ENCODE measurements at regions not wholly inside any gene's neighbourhood (a gene's known extent, or its start where the extent isn't known, plus 50 kb on each side); places are given as distances from the start of the nearest gene placed in this dataset.

GRCh38 chr9:120291050-120291449 lies 288.9 kb downstream of the CDK5RAP2 start:
- no peak for DNase-seq

- no peak for DNase-seq
These were observed 289.7 kb downstream of the CDK5RAP2 start for GRCh38 chr9:120289990-120290975.

GRCh38 chr9:120289098-120289497 lies 290.9 kb downstream of the CDK5RAP2 start:
- DNase-seq = no peak

GRCh38 chr9:120286530-120286929 lies 293.4 kb downstream of the CDK5RAP2 start:
- DNase-seq = no peak

GRCh38 chr9:120284821-120285220 lies 295.1 kb downstream of the CDK5RAP2 start:
- DNase-seq = no peak

GRCh38 chr9:120281665-120282064 lies 298.3 kb downstream of the CDK5RAP2 start:
- DNase-seq = no peak

- DNase-seq = no peak
These were observed 312.0 kb downstream of the CDK5RAP2 start for GRCh38 chr9:120267929-120268328.

- no peak for DNase-seq
These were observed 314.2 kb downstream of the CDK5RAP2 start for GRCh38 chr9:120265791-120266190.

GRCh38 chr9:120264528-120264927 lies 315.4 kb downstream of the CDK5RAP2 start:
- no peak for DNase-seq

- no peak for DNase-seq
These were observed 316.1 kb downstream of the CDK5RAP2 start for GRCh38 chr9:120263836-120264235.

- no peak for DNase-seq
These were observed 318.5 kb downstream of the CDK5RAP2 start for GRCh38 chr9:120261419-120261818.

- no peak for DNase-seq
These were observed 320.9 kb downstream of the CDK5RAP2 start for GRCh38 chr9:120259100-120259499.

GRCh38 chr9:120258096-120258495 lies 321.9 kb downstream of the CDK5RAP2 start:
- DNase-seq = no peak

GRCh38 chr9:120257483-120257882 lies 322.5 kb downstream of the CDK5RAP2 start:
- no peak for DNase-seq

- no peak for DNase-seq
These were observed 323.8 kb downstream of the CDK5RAP2 start for GRCh38 chr9:120256146-120256545.

- no peak for DNase-seq
These were observed 327.7 kb downstream of the CDK5RAP2 start for GRCh38 chr9:120252248-120252647.

- DNase-seq = peak in 1 of 2 experiments; percentile 79
These were observed 337.7 kb downstream of the CDK5RAP2 start for GRCh38 chr9:120242116-120242811.

- peak in 1 of 2 experiments; percentile 16 for DNase-seq
These were observed 343.4 kb downstream of the CDK5RAP2 start for GRCh38 chr9:120236596-120236995.

- no peak for DNase-seq
These were observed 344.9 kb downstream of the CDK5RAP2 start for GRCh38 chr9:120235081-120235480.

GRCh38 chr9:120230227-120230626 lies 349.7 kb downstream of the CDK5RAP2 start:
- no peak for DNase-seq

GRCh38 chr9:120221844-120222243 lies 358.1 kb downstream of the CDK5RAP2 start:
- DNase-seq = no peak

GRCh38 chr9:120214332-120214731 lies 365.6 kb downstream of the CDK5RAP2 start:
- DNase-seq = no peak

- no peak for DNase-seq
These were observed 367.1 kb downstream of the CDK5RAP2 start for GRCh38 chr9:120212853-120213200.

Measured in cerebellar nuclear complex (tissue), 1 donor.